GM21619 (cell line): ENCODE measurements at regions not wholly inside any gene's neighbourhood (a gene's known extent, or its start where the extent isn't known, plus 50 kb on each side); places are given as distances from the start of the nearest gene placed in this dataset.
"Not testable (repeated sequence)": the region's sequence is repeated elsewhere in the genome, so short reads cannot be mapped to it uniquely, and the experiment has no call there.

Experiments used
- ATAC-seq: cut with Tn5 transposase; IDR thresholded peaks from one replicate; pipeline ENCODE4 v1.9.1; 2021; ENCODE audit not compliant: unreplicated experiment

GRCh38 chrX:22758807-22759481 is 240.8 kb upstream of the DDX53 start:
- peak; percentile 87 for ATAC-seq

DNA sequence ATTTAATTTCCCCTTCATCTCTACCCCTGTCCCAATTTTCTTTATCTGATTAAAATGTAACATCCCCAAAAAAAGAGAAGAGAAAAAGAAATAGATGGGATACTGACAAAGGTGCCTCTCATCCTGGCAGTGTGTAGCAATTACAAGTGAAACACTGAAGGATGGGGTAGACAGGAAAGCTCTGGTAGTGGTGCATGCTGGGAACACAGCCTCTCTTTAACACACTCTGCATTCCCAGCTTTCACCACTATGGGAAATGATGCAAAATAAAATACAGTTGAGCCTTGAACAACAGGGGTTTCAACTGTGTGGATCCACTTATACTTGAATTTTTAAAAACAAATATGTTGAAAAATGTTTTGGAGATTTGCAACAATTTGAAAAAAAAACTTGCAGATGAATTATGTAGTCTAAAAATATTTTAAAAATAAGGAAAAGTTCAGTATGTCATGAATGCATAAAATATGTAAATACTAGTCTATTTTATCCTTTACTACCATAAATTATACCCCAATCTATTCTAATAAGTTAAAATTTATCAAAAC is 239.2 kb upstream of the DDX53 start:
- ATAC-seq = no peak

GRCh38 chrX:22788221-22788620 is 211.5 kb upstream of the DDX53 start:
- no peak for ATAC-seq

- ATAC-seq = no peak
Observed at GRCh38 chrX:22795671-22796070, 204.1 kb upstream of the DDX53 start.

DNA sequence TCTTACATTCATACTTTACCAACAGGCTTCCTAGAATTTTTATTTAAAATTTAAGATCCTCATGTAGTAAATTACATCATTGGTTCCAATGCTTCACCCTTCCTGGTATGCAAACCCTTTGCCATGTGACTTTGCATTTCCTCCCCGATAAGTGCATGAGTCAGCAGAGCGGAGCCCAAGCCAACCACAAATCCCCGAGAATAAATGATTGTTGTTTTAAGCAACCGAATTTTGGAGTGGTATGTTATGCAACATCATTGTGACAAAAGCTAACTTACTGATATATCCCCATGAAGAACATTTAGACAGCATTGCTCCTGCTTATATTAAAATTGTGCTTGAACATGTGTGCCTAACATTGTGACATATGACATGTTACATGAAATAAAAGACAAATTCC is 199.4 kb upstream of the DDX53 start:
- ATAC-seq = no peak

- ATAC-seq = no peak
Observed at GRCh38 chrX:22800806-22801205, 199.0 kb upstream of the DDX53 start.

DNA sequence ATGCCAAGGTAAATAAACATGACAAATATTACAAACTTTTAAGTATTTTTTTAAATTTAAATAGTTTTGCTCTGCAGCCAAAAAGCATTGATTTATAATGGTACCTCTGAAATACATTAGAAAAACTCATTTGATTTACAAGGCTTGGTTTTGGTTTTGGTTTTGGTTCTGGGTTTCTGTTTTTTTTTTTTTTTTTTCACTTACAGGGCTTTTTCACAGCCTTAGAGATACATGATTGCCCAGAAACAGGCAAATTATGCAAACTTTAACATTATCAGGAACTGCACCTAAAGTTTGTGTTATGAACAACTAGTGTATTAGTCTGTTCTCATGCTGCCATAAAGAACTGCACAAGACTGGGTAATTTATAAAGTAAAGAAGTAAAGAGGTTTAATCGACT is 196.4 kb upstream of the DDX53 start:
- peak; percentile 53 for ATAC-seq

- ATAC-seq = no peak
Observed at GRCh38 chrX:22810876-22811275, 188.9 kb upstream of the DDX53 start.

DNA sequence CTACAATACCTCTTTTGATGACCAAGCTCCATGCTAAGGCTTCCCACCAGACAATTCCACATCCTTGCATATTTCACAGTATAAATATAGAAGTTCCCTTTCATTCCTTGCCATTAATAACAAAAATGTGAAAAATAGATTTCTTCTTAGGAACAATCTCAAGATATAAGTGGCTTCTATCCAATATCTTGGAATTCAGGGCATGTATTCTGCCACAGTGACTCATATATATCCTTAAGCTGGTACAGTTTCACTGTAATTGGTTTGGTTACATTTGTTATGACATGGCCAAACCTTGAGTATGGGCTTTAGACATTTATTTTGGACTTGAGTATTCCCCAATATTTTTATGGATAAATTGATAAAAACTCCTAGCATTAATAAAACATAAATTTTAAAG is 181.7 kb upstream of the DDX53 start:
- ATAC-seq = no peak

DNA sequence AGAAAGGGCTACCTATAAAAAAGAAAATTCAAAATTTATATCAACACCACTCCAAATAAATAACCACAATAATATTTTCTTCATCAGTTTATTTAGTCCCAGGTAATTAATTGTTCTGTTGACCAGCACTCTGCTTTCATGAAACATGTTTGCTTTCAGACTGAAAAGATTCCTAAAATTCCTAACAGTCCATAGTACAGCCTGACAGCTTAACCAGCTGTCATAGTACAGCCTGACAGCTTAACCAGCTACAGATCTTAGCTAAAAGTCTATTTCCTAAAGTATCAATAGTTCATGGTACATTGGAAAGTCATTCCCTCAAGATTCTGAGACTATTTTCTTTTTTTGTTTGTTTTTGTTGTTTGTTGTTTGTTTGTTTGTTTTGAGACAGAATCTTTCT is 144.1 kb upstream of the DDX53 start:
- no peak for ATAC-seq

GRCh38 chrX:22859642-22860041 is 140.1 kb upstream of the DDX53 start:
- no peak for ATAC-seq

GRCh38 chrX:22866801-22867200 is 133.0 kb upstream of the DDX53 start:
- not testable (repeated sequence) for ATAC-seq

- ATAC-seq = no peak
Observed at GRCh38 chrX:22882543-22882942, 117.2 kb upstream of the DDX53 start.

- ATAC-seq = no peak
Observed at GRCh38 chrX:22889819-22890218, 109.9 kb upstream of the DDX53 start.

DNA sequence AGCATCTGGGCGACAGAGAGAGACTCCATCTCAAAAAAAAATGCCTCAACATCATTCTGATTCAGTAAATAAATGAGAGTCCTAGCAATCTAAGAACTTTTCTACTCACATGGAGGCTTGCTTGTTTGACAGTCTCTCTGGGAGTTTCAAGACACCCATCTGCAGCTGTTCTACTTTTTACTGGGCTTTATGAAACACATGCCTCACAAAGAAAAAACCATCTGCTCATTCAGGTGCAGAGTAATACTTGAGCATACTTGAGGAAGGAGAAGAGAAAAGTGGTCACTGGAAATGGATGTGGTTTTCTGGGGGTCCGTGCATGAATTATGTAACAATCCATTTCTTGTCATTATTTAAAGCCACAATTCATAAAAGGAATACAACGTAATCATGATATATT is 87.1 kb upstream of the DDX53 start:
- ATAC-seq = no peak

- ATAC-seq = no peak
Observed at GRCh38 chrX:22922961-22923360, 76.8 kb upstream of the DDX53 start.

DNA sequence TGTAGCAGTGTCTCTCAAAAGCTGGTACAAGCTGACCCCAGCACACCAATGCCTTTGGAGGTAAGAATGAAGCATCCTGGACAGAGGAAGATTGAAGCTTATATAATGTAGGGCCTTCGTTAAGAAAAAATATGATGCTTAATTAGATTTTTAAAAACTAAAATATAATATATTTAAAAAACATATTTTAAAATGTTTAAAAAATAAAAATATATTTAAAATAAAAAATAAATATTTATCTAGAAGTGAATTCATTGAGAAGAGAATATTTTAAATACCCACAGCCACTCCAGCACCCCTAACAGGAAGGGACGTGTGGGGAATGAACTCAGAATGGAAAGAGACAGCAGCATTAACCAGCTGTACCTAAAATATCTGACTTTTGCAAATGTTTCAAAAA is 65.1 kb upstream of the DDX53 start:
- no peak for ATAC-seq

GRCh38 chrX:22944945-22945344 is 54.8 kb upstream of the DDX53 start:
- ATAC-seq = no peak
